H1 (cell line): ENCODE measurements at regions not wholly inside any gene's neighbourhood (a gene's known extent, or its start where the extent isn't known, plus 50 kb on each side); places are given as distances from the start of the nearest gene placed in this dataset.

Experiments used
- CTCF ChIA-PET: fragments of 300-600 bp; sonication (Branson Sonifier 250); formaldehyde crosslinking; loops from one replicate; lab custom pipeline; 2021; ENCODE audit not compliant: partially characterized antibody; lab: Charles Lee
- POLR2A ChIA-PET: fragments of 300-600 bp; sonication (Branson Sonifier 250); formaldehyde crosslinking; loops from one replicate; lab custom pipeline; 2021; ENCODE audit warnings: inconsistent platforms; ENCODE audit not compliant: partially characterized antibody; lab: Charles Lee
- DNase-seq, 2 experiments: peaks; one replicate each; pipeline versions ENCODE4 v3.0.0 to v3.0.0-alpha.2; 2010 to 2022; ENCODE audit warnings: low spot score in 2 of 2, low read depth in 1 of 2, mixed read lengths in 1 of 2
- FAIRE-seq: peaks from 2 replicates; lab custom pipeline; 2011; peaks lifted over from hg19 to GRCh38; lab: Jason Lieb, UNC
- H2AFZ ChIP-seq: 2 replicates; pipeline ENCODE4 v1.8.1; 2012; ENCODE audit warnings: low read length, inconsistent platforms
- H2AK5ac ChIP-seq: 2 replicates; pipeline ENCODE4 v1.6.1; 2013; ENCODE audit warnings: low read depth, low read length
- H2BK120ac ChIP-seq: replicated peaks from 2 replicates; pipeline ENCODE3; 2013; ENCODE audit warnings: low read depth, low read length, inconsistent platforms
- H2BK12ac ChIP-seq: 2 replicates; pipeline ENCODE4 v1.6.1; 2013; ENCODE audit warnings: low read depth, low read length
- H2BK15ac ChIP-seq: 2 replicates; pipeline ENCODE4 v1.6.1; 2013; ENCODE audit warnings: low read length
- H2BK20ac ChIP-seq: 2 replicates; pipeline ENCODE4 v1.6.1; 2013; ENCODE audit warnings: low read length
- H2BK5ac ChIP-seq: 2 replicates; pipeline ENCODE4 v1.6.1; 2013; ENCODE audit warnings: low read depth, low read length
- H3K14ac ChIP-seq: 2 replicates; pipeline ENCODE4 v1.6.1; 2013; ENCODE audit warnings: inconsistent platforms; ENCODE audit not compliant: insufficient read length
- H3K18ac ChIP-seq: 2 replicates; pipeline ENCODE4 v1.6.1; 2013; ENCODE audit warnings: low read length; ENCODE audit errors: extremely low read depth
- H3K23ac ChIP-seq: 2 replicates; pipeline ENCODE4 v1.6.1; 2013; ENCODE audit warnings: inconsistent platforms; ENCODE audit not compliant: insufficient read length
- H3K23me2 ChIP-seq: 2 replicates; pipeline ENCODE4 v1.6.1; 2013; ENCODE audit warnings: low read depth, low read length
- H3K27ac ChIP-seq: 2 replicates; pipeline ENCODE4 v1.6.1; 2011; ENCODE audit warnings: low read depth, low read length, inconsistent platforms
- H3K27me3 ChIP-seq, 4 experiments: replicated peaks in 1 of 4; 1 replicate in 1 of 4; 2 replicates in 3 of 4; pipeline versions ENCODE4 v1.6.1 to v1.8.1; 2011 to 2013; ENCODE audit warnings: low read length in 3 of 4, mild to moderate bottlenecking in 3 of 4, inconsistent platforms in 2 of 4, mixed read lengths in 2 of 4, moderate library complexity in 1 of 4; ENCODE audit not compliant: control insufficient read depth in 3 of 4, insufficient read depth in 3 of 4; ENCODE audit errors: extremely low read depth in 1 of 4
- H3K36me3 ChIP-seq, 4 experiments: 2 replicates each; pipeline versions ENCODE4 v1.6.1 to v1.8.1; 2011 to 2013; ENCODE audit warnings: mild to moderate bottlenecking in 4 of 4, low read length in 3 of 4, moderate library complexity in 2 of 4, control low read depth in 1 of 4, inconsistent platforms in 1 of 4; ENCODE audit not compliant: insufficient read depth in 4 of 4, control insufficient read depth in 2 of 4
- H3K4ac ChIP-seq: replicated peaks from 2 replicates; pipeline ENCODE3; 2013; ENCODE audit warnings: low read length, low read depth, mixed read lengths, inconsistent platforms; ENCODE audit not compliant: insufficient read length
- H3K4me1 ChIP-seq, 4 experiments: replicated peaks in 1 of 4; 1 replicate in 1 of 4; 2 replicates in 3 of 4; pipeline versions ENCODE4 v1.6.1 to v1.8.1; 2011 to 2013; ENCODE audit warnings: low read length in 3 of 4, inconsistent platforms in 2 of 4, mixed read lengths in 1 of 4; ENCODE audit not compliant: insufficient read depth in 4 of 4, control insufficient read depth in 3 of 4
- H3K4me2 ChIP-seq, 2 experiments: 2 replicates each; pipeline versions ENCODE4 v1.6.1 to v1.8.1; 2011 to 2013; ENCODE audit warnings: low read depth in 2 of 2, low read length in 2 of 2, control low read depth in 1 of 2, inconsistent platforms in 1 of 2, mild to moderate bottlenecking in 1 of 2; ENCODE audit not compliant: insufficient read depth in 1 of 2
- H3K4me3 ChIP-seq, 4 experiments: fragments of 200-600, 300-600 bp in 1 of 4; sonication (generic), shearing (Covaris generic), sonication (Bioruptor Twin) in 1 of 4; 2 replicates each; pipeline versions ENCODE4 v1.5.1 to v1.8.1; 2011 to 2016; ENCODE audit warnings: low read length in 4 of 4, low read depth in 3 of 4, control low read depth in 2 of 4, inconsistent platforms in 2 of 4, mild to moderate bottlenecking in 2 of 4, mixed read lengths in 1 of 4, moderate library complexity in 1 of 4; ENCODE audit not compliant: insufficient read depth in 2 of 4; ENCODE audit errors: extremely low read depth in 1 of 4
- H3K56ac ChIP-seq: replicated peaks from 2 replicates; pipeline ENCODE3; 2013; ENCODE audit warnings: low read depth, mild to moderate bottlenecking, mixed read lengths, low read length, inconsistent platforms; ENCODE audit not compliant: insufficient read length
- H3K79me1 ChIP-seq: 2 replicates; pipeline ENCODE4 v1.6.1; 2013; ENCODE audit warnings: low read depth, low read length, control low read depth
- H3K79me2 ChIP-seq, 2 experiments: 2 replicates each; pipeline versions ENCODE4 v1.6.1 to v1.8.1; 2012 to 2013; ENCODE audit warnings: low read length in 2 of 2, mild to moderate bottlenecking in 2 of 2, inconsistent platforms in 1 of 2; ENCODE audit not compliant: insufficient read depth in 2 of 2, control insufficient read depth in 1 of 2
- H3K9ac ChIP-seq, 4 experiments: replicated peaks in 1 of 4; 1 replicate in 1 of 4; 2 replicates in 3 of 4; pipeline versions ENCODE4 v1.6.1 to v1.8.1; 2011 to 2013; ENCODE audit warnings: low read depth in 3 of 4, low read length in 3 of 4, control low read depth in 2 of 4, mild to moderate bottlenecking in 2 of 4, moderate library complexity in 2 of 4, inconsistent platforms in 1 of 4; ENCODE audit errors: extremely low read depth in 1 of 4
- H3K9me3 ChIP-seq, 2 experiments: 2 replicates each; pipeline versions ENCODE4 v1.6.1 to v1.8.1; 2012 to 2013; ENCODE audit warnings: mild to moderate bottlenecking in 2 of 2, moderate library complexity in 2 of 2, control low read depth in 1 of 2, inconsistent platforms in 1 of 2, low read depth in 1 of 2, low read length in 1 of 2, mixed read lengths in 1 of 2; ENCODE audit not compliant: insufficient read depth in 2 of 2
- H4K20me1 ChIP-seq, 2 experiments: replicated peaks in 1 of 2; 2 replicates each; pipeline versions ENCODE3 to v1.8.1; 2011 to 2013; ENCODE audit warnings: inconsistent platforms in 2 of 2, low read length in 2 of 2, mild to moderate bottlenecking in 1 of 2; ENCODE audit not compliant: insufficient read depth in 2 of 2, control insufficient read depth in 1 of 2
- H4K5ac ChIP-seq: 2 replicates; pipeline ENCODE4 v1.6.1; 2013; ENCODE audit warnings: low read length, low read depth, mixed read lengths, inconsistent platforms; ENCODE audit not compliant: insufficient read length
- H4K8ac ChIP-seq: 2 replicates; pipeline ENCODE4 v1.8.0; 2013; ENCODE audit warnings: mild to moderate bottlenecking, moderate library complexity, low read length, inconsistent platforms; ENCODE audit not compliant: insufficient read depth; ENCODE audit errors: extremely low read depth
- H4K91ac ChIP-seq: replicated peaks from 2 replicates; pipeline ENCODE3; 2013; ENCODE audit warnings: low read length, mixed read lengths, inconsistent platforms; ENCODE audit not compliant: insufficient read length
- CEBPB ChIP-seq: IDR thresholded peaks from 2 replicates; pipeline ENCODE4 v1.6.1; 2012; ENCODE audit warnings: low read depth, low read length
- CHD2 ChIP-seq: IDR thresholded peaks from 2 replicates; pipeline ENCODE4 v1.6.1; 2012; ENCODE audit warnings: low read length, improper control_type of control experiment
- E2F6 ChIP-seq: IDR thresholded peaks from 2 replicates; pipeline ENCODE4 v1.6.1; 2012; ENCODE audit warnings: inconsistent platforms
- EZH2 ChIP-seq: fragments of 200-600 bp; sonication (generic); IDR thresholded peaks from 2 replicates; pipeline ENCODE4 v1.7.1; 2012; ENCODE audit warnings: low read depth, mild to moderate bottlenecking, moderate library complexity, low read length, inconsistent platforms; ENCODE audit not compliant: severe bottlenecking
- JUN ChIP-seq: IDR thresholded peaks from 2 replicates; pipeline ENCODE4 v1.6.1; 2011; ENCODE audit warnings: low read depth, mild to moderate bottlenecking, improper control_type of control experiment, low read length
- KDM1A ChIP-seq: fragments of 200-600, 300-600 bp; sonication (generic); IDR thresholded peaks from 2 replicates; pipeline ENCODE4 v1.7.1; 2016; ENCODE audit warnings: mild to moderate bottlenecking, low read length, borderline replicate concordance
- NRF1 ChIP-seq: IDR thresholded peaks from 2 replicates; pipeline ENCODE4 v1.6.1; 2011; ENCODE audit warnings: mild to moderate bottlenecking, low read depth, low read length, improper control_type of control experiment
- PHF8 ChIP-seq: fragments of 200-600 bp; sonication (generic); conservative IDR thresholded peaks from 2 replicates; pipeline ENCODE4 v1.7.1; 2012; ENCODE audit warnings: low read depth, mild to moderate bottlenecking, inconsistent platforms, low read length, moderate library complexity
- POU5F1 ChIP-seq: IDR thresholded peaks from 2 replicates; pipeline ENCODE4 v1.6.1; 2011; ENCODE audit warnings: low read depth, mild to moderate bottlenecking, low read length, moderate library complexity
- RNF2 ChIP-seq: fragments of 200-900, 300-1000 bp; sonication (generic); IDR thresholded peaks from 2 replicates; pipeline ENCODE4 v1.7.1; 2016; ENCODE audit warnings: borderline replicate concordance, low read depth, mild to moderate bottlenecking, antibody characterized with exemption, low read length; ENCODE audit not compliant: poor library complexity, severe bottlenecking; ENCODE audit errors: missing control alignments
- RXRA ChIP-seq: IDR thresholded peaks from 2 replicates; pipeline ENCODE4 v1.6.1; 2011; ENCODE audit warnings: low read depth, mild to moderate bottlenecking, low read length, moderate library complexity; ENCODE audit not compliant: insufficient read depth
- WGBS, 2 experiments: shearing (Covaris generic) in 1 of 2; methylation state at CpG; one replicate each; pipeline versions ENCODE4 v1.1.6 to v1.1.7; 2013 to 2015; ENCODE audit warnings: low lambda C conversion rate in 2 of 2, mixed read lengths in 2 of 2, inconsistent platforms in 1 of 2, low coverage in 1 of 2, missing lambda C conversion rate in 1 of 2; ENCODE audit not compliant: insufficient replicate concordance in 2 of 2, insufficient coverage in 1 of 2, insufficient read length in 1 of 2; ENCODE audit errors: extremely low coverage in 1 of 2, missing lambda C conversion rate in 1 of 2; 5-methylcytosine and 5-hydroxymethylcytosine counted together
- TF ChIP-seq, protein P1 (sequence below): IDR thresholded peaks from 2 replicates; pipeline ENCODE4 v1.6.1; 2011; ENCODE audit warnings: low read length, improper control_type of control experiment

- Histone ChIP-seq H2AK5ac (no peak overlapping the region), H2BK12ac (no peak overlapping the region), H3K4me2 (no peak overlapping the region), H3K9me3 (no peaks in the 10 kb centered on the region), H4K20me1 (no peaks in the 10 kb centered on the region), H2BK5ac (no peak overlapping the region), H3K4ac (no peak overlapping the region), H4K91ac (no peak overlapping the region), H3K27ac (no peak overlapping the region), H3K14ac (no peak overlapping the region), H2BK20ac (no peak overlapping the region), H4K5ac (no peak overlapping the region), H3K23me2 (no peaks in the 10 kb centered on the region), H2BK120ac (no peak overlapping the region), H3K9ac (no peak overlapping the region), H3K27me3 (no peaks in the 10 kb centered on the region), H3K18ac (no peak overlapping the region), H3K79me2 (no peaks in the 10 kb centered on the region), H3K4me1 (no peaks in the 10 kb centered on the region), H3K56ac (no peak overlapping the region), H2AFZ (no peak overlapping the region), H3K79me1 (no peaks in the 10 kb centered on the region), H3K23ac (no peak overlapping the region), H2BK15ac (no peak overlapping the region), H3K4me3 (no peak overlapping the region), H4K8ac (no peak overlapping the region), H3K36me3 (no peaks in the 10 kb centered on the region)
- ChIA-PET POLR2A (no interaction called here), CTCF (no interaction called here)
- 78% methylated on average over 2 of the region's 2 CpGs; no CpG with 5 or more reads in 1 of the 2 experiments for WGBS, 2 experiments
- DNase-seq (no peak), FAIRE-seq (no peak)
- TF ChIP-seq KDM1A = no peak
- TF ChIP-seq RNF2 = no peak
- TF ChIP-seq RXRA = no peak
- no peak for TF ChIP-seq E2F6
- no peak for TF ChIP-seq CEBPB
- TF ChIP-seq PHF8 = no peak
- TF ChIP-seq, protein P1, sequence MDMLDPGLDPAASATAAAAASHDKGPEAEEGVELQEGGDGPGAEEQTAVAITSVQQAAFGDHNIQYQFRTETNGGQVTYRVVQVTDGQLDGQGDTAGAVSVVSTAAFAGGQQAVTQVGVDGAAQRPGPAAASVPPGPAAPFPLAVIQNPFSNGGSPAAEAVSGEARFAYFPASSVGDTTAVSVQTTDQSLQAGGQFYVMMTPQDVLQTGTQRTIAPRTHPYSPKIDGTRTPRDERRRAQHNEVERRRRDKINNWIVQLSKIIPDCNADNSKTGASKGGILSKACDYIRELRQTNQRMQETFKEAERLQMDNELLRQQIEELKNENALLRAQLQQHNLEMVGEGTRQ = no peak
- no peak for TF ChIP-seq EZH2
- no peak for TF ChIP-seq JUN
- TF ChIP-seq NRF1 = no peak
- TF ChIP-seq CHD2 = no peak
- no peak for TF ChIP-seq POU5F1
These were observed 301.2 kb upstream of the TYRP1 start for GRCh38 chr9:12391839-12392509.
